Parathyroid adenoma (tissue), 2 donors: ENCODE measurements at regions not wholly inside any gene's neighbourhood (a gene's known extent, or its start where the extent isn't known, plus 50 kb on each side); places are given as distances from the start of the nearest gene placed in this dataset.
"Not testable (repeated sequence)": the region's sequence is repeated elsewhere in the genome, so short reads cannot be mapped to it uniquely, and the experiment has no call there.

Experiments used
- H2AFZ ChIP-seq: fragments of 300-600 bp; sonication (generic); one replicate; pipeline ENCODE4 v1.7.0; 2017; ENCODE audit warnings: antibody characterized with exemption, mild to moderate bottlenecking
- H3K27ac ChIP-seq: fragments of 300-600 bp; sonication (generic); one replicate; pipeline ENCODE4 v1.7.0; 2017
- H3K27me3 ChIP-seq: fragments of 300-600 bp; sonication (generic); one replicate; pipeline ENCODE4 v1.7.0; 2017; ENCODE audit warnings: low read length; ENCODE audit not compliant: control insufficient read depth, insufficient read depth
- H3K36me3 ChIP-seq: fragments of 300-600 bp; sonication (generic); one replicate; pipeline ENCODE4 v1.7.0; 2017; ENCODE audit warnings: low read length; ENCODE audit not compliant: control insufficient read depth, insufficient read depth
- H3K4me1 ChIP-seq: fragments of 300-600 bp; sonication (generic); one replicate; pipeline ENCODE4 v1.7.0; 2017; ENCODE audit warnings: control low read depth
- H3K4me2 ChIP-seq: fragments of 300-600 bp; sonication (generic); one replicate; pipeline ENCODE4 v1.7.0; 2017; ENCODE audit warnings: low read length
- H3K4me3 ChIP-seq: fragments of 300-600 bp; sonication (generic); one replicate; pipeline ENCODE4 v1.7.0; 2017; ENCODE audit warnings: low read depth, low read length
- H3K79me2 ChIP-seq: fragments of 300-600 bp; sonication (generic); one replicate; pipeline ENCODE4 v1.7.0; 2017; ENCODE audit warnings: control low read depth
- H3K9ac ChIP-seq: fragments of 300-600 bp; sonication (generic); one replicate; pipeline ENCODE4 v1.7.0; 2017; ENCODE audit warnings: mild to moderate bottlenecking
- H3K9me3 ChIP-seq: fragments of 300-600 bp; sonication (generic); one replicate; pipeline ENCODE4 v1.7.0; 2017; ENCODE audit warnings: low read length; ENCODE audit not compliant: control insufficient read depth
- TF ChIP-seq, protein P1 (sequence below): fragments of 300-600 bp; sonication (generic); IDR thresholded peaks from one replicate; pipeline ENCODE4 v1.7.0; 2017; ENCODE audit warnings: antibody characterized with exemption, mild to moderate bottlenecking
- donor health status: primary hyperparathyroidism.

DNA sequence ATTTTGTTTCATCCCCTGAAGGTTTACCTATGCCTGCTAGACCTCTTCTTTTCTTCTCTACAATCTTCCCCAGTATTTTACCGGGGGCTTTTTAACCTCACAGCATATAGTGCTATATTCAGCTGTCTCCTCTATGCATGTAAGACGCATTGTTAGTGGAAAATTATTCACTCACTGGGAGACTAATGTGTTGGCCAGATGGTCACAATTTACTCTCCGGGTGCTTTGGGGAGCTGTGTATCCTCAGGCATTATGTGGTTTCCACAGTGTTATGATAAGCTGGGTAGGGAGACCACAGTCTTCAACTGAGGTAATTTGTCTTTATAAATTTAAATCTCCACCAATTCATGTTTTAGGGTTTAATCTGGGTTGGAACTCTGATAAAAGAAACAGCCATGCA is 553.8 kb upstream of the PTCHD4 start:
- TF ChIP-seq, protein P1, sequence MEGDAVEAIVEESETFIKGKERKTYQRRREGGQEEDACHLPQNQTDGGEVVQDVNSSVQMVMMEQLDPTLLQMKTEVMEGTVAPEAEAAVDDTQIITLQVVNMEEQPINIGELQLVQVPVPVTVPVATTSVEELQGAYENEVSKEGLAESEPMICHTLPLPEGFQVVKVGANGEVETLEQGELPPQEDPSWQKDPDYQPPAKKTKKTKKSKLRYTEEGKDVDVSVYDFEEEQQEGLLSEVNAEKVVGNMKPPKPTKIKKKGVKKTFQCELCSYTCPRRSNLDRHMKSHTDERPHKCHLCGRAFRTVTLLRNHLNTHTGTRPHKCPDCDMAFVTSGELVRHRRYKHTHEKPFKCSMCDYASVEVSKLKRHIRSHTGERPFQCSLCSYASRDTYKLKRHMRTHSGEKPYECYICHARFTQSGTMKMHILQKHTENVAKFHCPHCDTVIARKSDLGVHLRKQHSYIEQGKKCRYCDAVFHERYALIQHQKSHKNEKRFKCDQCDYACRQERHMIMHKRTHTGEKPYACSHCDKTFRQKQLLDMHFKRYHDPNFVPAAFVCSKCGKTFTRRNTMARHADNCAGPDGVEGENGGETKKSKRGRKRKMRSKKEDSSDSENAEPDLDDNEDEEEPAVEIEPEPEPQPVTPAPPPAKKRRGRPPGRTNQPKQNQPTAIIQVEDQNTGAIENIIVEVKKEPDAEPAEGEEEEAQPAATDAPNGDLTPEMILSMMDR = no peak
- Histone ChIP-seq H3K9ac (no peak overlapping the region), H3K4me3 (no peak overlapping the region), H3K79me2 (no peaks in the 10 kb centered on the region), H3K27ac (no peak overlapping the region), H3K9me3 (no peaks in the 10 kb centered on the region), H3K4me1 (no peaks in the 10 kb centered on the region), H3K27me3 (no peaks in the 10 kb centered on the region), H3K36me3 (no peaks in the 10 kb centered on the region), H2AFZ (no peak overlapping the region), H3K4me2 (no peak overlapping the region)

DNA sequence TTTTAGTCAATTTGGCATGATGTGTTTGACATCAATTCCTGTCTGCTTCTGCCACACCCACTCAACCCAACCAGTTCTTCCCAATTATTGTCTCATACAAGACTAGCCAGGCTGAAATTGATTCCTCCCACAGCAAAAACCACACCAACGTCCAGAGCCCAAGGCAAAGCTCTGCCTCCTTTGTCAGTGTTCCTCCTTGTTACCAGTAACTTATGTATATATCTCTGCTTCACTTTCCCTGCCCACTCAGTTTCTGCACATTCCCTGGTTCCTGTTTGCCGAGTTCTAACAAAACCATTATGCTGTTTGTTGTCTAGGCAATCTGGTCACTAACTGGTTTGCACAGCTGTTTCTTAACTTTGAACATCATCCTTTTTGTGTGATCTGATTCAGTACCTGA is 547.9 kb upstream of the PTCHD4 start:
- H2AFZ ChIP-seq = no peak overlapping the region
- H3K9me3 ChIP-seq = no peaks in the 10 kb centered on the region
- TF ChIP-seq, protein P1 = no peak
- no peak overlapping the region for H3K4me2 ChIP-seq
- H3K79me2 ChIP-seq = no peaks in the 10 kb centered on the region
- H3K27ac ChIP-seq = no peak overlapping the region
- H3K27me3 ChIP-seq = no peaks in the 10 kb centered on the region
- no peak overlapping the region for H3K9ac ChIP-seq
- no peak overlapping the region for H3K4me3 ChIP-seq
- no peaks in the 10 kb centered on the region for H3K4me1 ChIP-seq
- no peaks in the 10 kb centered on the region for H3K36me3 ChIP-seq

- H3K27ac ChIP-seq = no peak overlapping the region
- H3K79me2 ChIP-seq = no peaks in the 10 kb centered on the region
- H3K27me3 ChIP-seq = no peaks in the 10 kb centered on the region
- H3K4me3 ChIP-seq = no peak overlapping the region
- no peak overlapping the region for H3K9ac ChIP-seq
- no peak overlapping the region for H3K4me2 ChIP-seq
- H3K36me3 ChIP-seq = no peaks in the 10 kb centered on the region
- no peak overlapping the region for H2AFZ ChIP-seq
- H3K9me3 ChIP-seq = no peaks in the 10 kb centered on the region
- no peaks in the 10 kb centered on the region for H3K4me1 ChIP-seq
- TF ChIP-seq, protein P1 = no peak
These were observed 530.5 kb upstream of the PTCHD4 start for GRCh38 chr6:48641544-48641943.

DNA sequence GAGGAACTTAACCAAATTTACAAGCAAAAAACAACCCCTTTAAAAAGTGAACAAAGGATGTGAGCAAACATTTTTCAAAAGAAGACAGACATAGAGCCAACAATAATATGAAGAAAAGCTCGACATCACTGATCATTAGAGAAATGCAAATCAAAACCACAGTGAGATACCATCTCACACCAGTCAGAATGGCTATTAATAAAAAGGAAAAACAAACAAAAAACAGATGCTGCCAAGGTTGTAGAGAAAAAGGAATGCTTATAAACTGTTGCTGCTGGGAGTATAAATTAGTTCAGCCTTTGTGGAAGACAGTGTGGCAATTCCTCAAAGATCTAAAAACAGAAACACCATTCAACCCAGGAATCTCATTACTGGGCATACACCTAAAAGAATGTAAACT is 527.8 kb upstream of the PTCHD4 start:
- H3K36me3 ChIP-seq, H3K9me3 ChIP-seq, H3K27ac ChIP-seq, H3K4me1 ChIP-seq, H3K79me2 ChIP-seq, H2AFZ ChIP-seq, H3K4me2 ChIP-seq, H3K4me3 ChIP-seq, H3K27me3 ChIP-seq, H3K9ac ChIP-seq: not testable (repeated sequence)

- H3K9ac ChIP-seq = no peak overlapping the region
- H3K4me3 ChIP-seq = no peak overlapping the region
- no peak overlapping the region for H3K4me2 ChIP-seq
- H3K27ac ChIP-seq = no peak overlapping the region
- H3K9me3 ChIP-seq = no peaks in the 10 kb centered on the region
- H2AFZ ChIP-seq = no peak overlapping the region
- H3K4me1 ChIP-seq = no peaks in the 10 kb centered on the region
- no peaks in the 10 kb centered on the region for H3K36me3 ChIP-seq
- H3K27me3 ChIP-seq = no peaks in the 10 kb centered on the region
- TF ChIP-seq, protein P1 = no peak
- H3K79me2 ChIP-seq = no peaks in the 10 kb centered on the region
These were observed 519.5 kb upstream of the PTCHD4 start for GRCh38 chr6:48630511-48630910.
